ENCODE measurements at regions not wholly inside any gene's neighbourhood (a gene's known extent, or its start where the extent isn't known, plus 50 kb on each side); places are given as distances from the start of the nearest gene placed in this dataset.

DNA sequence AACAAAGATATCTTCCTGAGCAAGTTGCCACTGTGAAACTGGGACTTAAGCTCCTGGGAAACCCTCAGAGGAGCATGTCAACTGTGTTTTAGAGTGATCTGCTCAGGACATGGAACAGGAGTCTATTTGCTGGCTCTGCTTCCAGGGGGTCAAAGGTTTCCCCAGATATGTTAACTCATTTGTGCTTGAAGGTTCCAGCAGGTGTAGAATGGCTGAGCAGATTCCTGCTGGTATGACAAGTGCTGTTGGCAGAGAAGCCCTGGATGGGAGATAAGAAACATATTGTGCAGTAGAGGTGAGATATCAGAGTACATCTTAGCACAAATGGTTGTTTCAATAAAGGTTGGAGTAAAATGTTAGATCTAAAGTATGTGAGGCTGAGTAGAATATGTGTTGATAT, 282.7 kb upstream of the DACH1 start:
- Mint-ChIP-seq H3K9me3 (peaks cover 20% of the 10 kb centered on the region), H3K4me1 (ENCODE audit: low read depth in 2 of 2) (no peaks in the 10 kb centered on the region), H3K4me3 (no peak overlapping the region), H3K27me3 (no peaks in the 10 kb centered on the region), H3K27ac (no peak overlapping the region), H3K36me3 (peaks cover 2% of the 10 kb centered on the region)
- DNase-seq (ENCODE audit: low spot score), result no peak
- ATAC-seq, result no peak

- no peak for ATAC-seq
- H3K27me3 Mint-ChIP-seq, result no peaks in the 10 kb centered on the region
- H3K4me1 Mint-ChIP-seq (ENCODE audit: low read depth in 2 of 2), result no peaks in the 10 kb centered on the region
These were observed 279.8 kb upstream of the DACH1 start for GRCh38 chr13:72146816-72147215.

GRCh38 chr13:72145383-72145782, 278.4 kb upstream of the DACH1 start:
- peaks cover 6% of the 10 kb centered on the region for H3K36me3 Mint-ChIP-seq
- H3K27me3 Mint-ChIP-seq, result no peaks in the 10 kb centered on the region
- DNase-seq (ENCODE audit: low spot score), result no peak
- peaks cover 13% of the 10 kb centered on the region for H3K9me3 Mint-ChIP-seq
- no peak overlapping the region for H3K27ac Mint-ChIP-seq
- no peaks in the 10 kb centered on the region for H3K4me1 Mint-ChIP-seq (ENCODE audit: low read depth in 2 of 2)
- no peak for ATAC-seq
- H3K4me3 Mint-ChIP-seq, result no peak overlapping the region

More at GRCh38 chr13:72146816-72147215, 279.8 kb upstream of the DACH1 start:
- Mint-ChIP-seq H3K9me3 (peaks cover 18% of the 10 kb centered on the region), H3K4me3 (no peak overlapping the region), H3K27ac (no peak overlapping the region), H3K36me3 (peaks cover 6% of the 10 kb centered on the region)
- DNase-seq (ENCODE audit: low spot score), result no peak

DNA sequence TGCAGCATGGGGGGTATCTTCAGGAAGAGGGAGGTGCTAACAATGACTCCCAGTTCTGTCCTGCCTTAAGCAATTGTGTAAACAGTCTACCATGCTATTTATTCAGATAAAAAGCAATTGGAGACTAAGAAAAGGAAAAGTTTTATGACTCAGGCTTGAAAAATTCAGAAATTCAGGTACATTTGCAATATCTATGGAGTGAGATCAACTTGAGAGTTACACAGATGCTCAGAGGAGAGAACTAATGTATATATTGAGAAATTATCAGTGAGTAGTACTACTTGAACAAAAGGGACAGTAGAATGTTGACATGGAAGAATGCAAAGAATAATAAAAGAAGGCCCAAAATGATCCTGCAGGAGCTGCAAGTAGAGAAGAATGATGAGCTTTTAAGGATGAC, 277.6 kb upstream of the DACH1 start:
- ATAC-seq (no peak), DNase-seq (ENCODE audit: low spot score) (no peak)
- Mint-ChIP-seq H3K36me3 (peaks cover 6% of the 10 kb centered on the region), H3K4me1 (ENCODE audit: low read depth in 2 of 2) (no peaks in the 10 kb centered on the region), H3K4me3 (no peak overlapping the region), H3K27ac (no peak overlapping the region), H3K9me3 (peaks cover 13% of the 10 kb centered on the region), H3K27me3 (no peaks in the 10 kb centered on the region)

DNA sequence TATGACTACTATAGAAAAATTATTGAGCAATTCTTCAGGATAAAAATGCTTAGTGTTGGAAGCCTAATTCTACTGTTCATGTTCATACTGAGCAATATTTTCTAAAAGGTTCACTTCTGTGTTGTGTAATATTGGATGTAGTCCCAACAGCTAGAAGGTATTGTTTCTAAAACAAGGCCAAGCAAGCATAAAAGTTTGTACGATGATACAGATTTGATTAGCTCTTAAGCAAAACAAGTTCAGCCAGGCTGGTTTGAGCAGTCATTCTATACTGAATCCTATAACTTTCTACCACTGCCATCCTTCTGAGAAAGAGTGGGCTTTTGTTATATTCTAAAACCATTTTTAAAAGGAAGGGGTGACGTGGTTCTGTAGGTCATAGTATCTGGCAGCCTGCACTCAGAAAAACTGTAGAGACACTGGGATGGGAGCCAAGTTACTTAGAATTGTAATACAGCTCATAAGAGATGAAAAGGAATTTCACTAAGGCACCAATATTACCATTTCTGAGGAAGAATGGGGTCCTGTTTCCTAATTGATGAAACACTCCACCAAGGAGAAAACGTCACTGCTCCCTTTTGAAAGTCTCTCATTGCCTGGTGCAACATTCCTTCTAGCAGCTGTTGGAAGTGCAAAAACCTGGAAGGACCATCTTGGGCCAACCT, 275.0 kb upstream of the DACH1 start:
- no peaks in the 10 kb centered on the region for H3K4me1 Mint-ChIP-seq (ENCODE audit: low read depth in 2 of 2)
- DNase-seq (ENCODE audit: low spot score), result no peak
- no peaks in the 10 kb centered on the region for H3K27me3 Mint-ChIP-seq

GRCh38 chr13:72139192-72139591, 272.2 kb upstream of the DACH1 start:
- H3K4me3 Mint-ChIP-seq, result no peak overlapping the region
- H3K4me1 Mint-ChIP-seq (ENCODE audit: low read depth in 2 of 2), result no peaks in the 10 kb centered on the region
- peaks cover 5% of the 10 kb centered on the region for H3K9me3 Mint-ChIP-seq
- H3K36me3 Mint-ChIP-seq, result no peaks in the 10 kb centered on the region
- DNase-seq (ENCODE audit: low spot score), result no peak
- no peaks in the 10 kb centered on the region for H3K27me3 Mint-ChIP-seq
- no peak for ATAC-seq
- H3K27ac Mint-ChIP-seq, result no peak overlapping the region

More for the DNA sequence above, 275.0 kb upstream of the DACH1 start:
- ATAC-seq, result no peak
- H3K4me3 Mint-ChIP-seq, result no peak overlapping the region
- no peak overlapping the region for H3K27ac Mint-ChIP-seq
- H3K36me3 Mint-ChIP-seq, result peaks cover 6% of the 10 kb centered on the region
- peaks cover 13% of the 10 kb centered on the region for H3K9me3 Mint-ChIP-seq

GRCh38 chr13:72132075-72132474, 265.1 kb upstream of the DACH1 start:
- no peak overlapping the region for H3K27ac Mint-ChIP-seq
- peaks cover 10% of the 10 kb centered on the region for H3K9me3 Mint-ChIP-seq
- H3K27me3 Mint-ChIP-seq, result no peaks in the 10 kb centered on the region
- H3K36me3 Mint-ChIP-seq, result no peaks in the 10 kb centered on the region
- no peak overlapping the region for H3K4me3 Mint-ChIP-seq
- no peaks in the 10 kb centered on the region for H3K4me1 Mint-ChIP-seq (ENCODE audit: low read depth in 2 of 2)
- DNase-seq (ENCODE audit: low spot score) (no peak), ATAC-seq (no peak)

DNA sequence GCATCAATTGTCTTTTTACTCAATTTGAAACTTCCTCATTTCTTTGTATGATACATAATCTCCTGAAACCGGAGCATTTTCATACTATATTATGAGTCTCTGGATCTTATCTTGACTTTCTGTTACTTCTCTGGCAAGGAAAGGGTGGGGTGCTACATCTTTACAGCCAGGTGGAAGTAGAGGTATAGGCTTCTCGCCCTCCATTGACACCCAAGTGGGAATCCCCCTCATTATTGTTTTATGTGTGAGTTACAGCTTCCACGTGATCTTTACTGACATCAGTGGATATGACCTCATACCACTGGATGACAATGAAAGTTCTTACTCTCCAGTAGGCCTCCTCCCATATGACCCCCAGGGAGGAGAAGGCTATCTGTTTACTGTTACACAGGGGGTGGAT, 262.1 kb upstream of the DACH1 start:
- Mint-ChIP-seq H3K4me3 (no peak overlapping the region), H3K27ac (no peak overlapping the region)
- ATAC-seq, result no peak

DNA sequence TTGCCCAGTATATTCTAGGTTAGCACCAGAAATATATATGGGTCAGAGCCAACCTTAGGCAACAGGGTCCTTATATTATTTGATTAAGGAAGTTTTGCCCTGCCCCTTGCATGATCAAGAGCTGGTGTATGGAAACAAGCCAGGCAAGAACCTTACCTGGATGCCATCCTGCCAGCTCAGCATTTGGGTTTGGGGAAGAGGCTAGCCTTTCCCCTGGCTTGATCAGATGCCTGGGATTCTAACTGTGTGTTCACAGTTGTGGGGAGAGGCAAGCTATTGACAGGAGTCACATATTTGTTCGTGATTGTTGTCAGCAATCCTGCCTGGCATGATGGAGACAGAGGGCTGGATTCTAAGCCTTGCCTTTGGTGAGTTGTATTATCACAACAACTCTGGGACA, 260.0 kb upstream of the DACH1 start:
- Mint-ChIP-seq H3K4me3 (no peak overlapping the region), H3K36me3 (no peaks in the 10 kb centered on the region), H3K9me3 (peaks cover 9% of the 10 kb centered on the region), H3K27me3 (no peaks in the 10 kb centered on the region), H3K27ac (no peak overlapping the region), H3K4me1 (ENCODE audit: low read depth in 2 of 2) (no peaks in the 10 kb centered on the region)
- no peak for DNase-seq (ENCODE audit: low spot score)
- ATAC-seq, result no peak

More for the DNA sequence above, 262.1 kb upstream of the DACH1 start:
- H3K36me3 Mint-ChIP-seq, result no peaks in the 10 kb centered on the region
- H3K9me3 Mint-ChIP-seq, result peaks cover 13% of the 10 kb centered on the region
- DNase-seq (ENCODE audit: low spot score), result no peak
- H3K4me1 Mint-ChIP-seq (ENCODE audit: low read depth in 2 of 2), result no peaks in the 10 kb centered on the region
- no peaks in the 10 kb centered on the region for H3K27me3 Mint-ChIP-seq

DNA sequence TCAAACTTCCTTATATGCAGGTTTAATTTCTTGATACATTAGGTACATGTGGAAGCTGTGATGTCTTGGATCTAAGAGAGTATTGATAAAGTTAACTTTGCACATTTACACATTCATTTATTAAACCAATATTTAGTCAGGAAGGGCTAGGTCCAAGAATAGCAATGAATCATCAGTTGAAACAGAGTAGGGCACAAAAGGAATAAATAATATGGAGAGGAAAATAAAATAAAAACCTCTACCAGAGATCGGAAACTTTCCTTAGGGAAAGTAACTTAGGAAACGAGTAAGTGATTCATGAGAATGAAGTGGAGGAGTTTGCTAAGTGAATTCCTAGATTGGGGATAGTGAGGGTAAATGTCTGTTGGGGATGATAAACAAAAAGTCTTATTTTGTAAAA, 259.4 kb upstream of the DACH1 start:
- Mint-ChIP-seq H3K27ac (no peak overlapping the region), H3K36me3 (no peaks in the 10 kb centered on the region), H3K9me3 (peaks cover 8% of the 10 kb centered on the region), H3K4me3 (no peak overlapping the region), H3K27me3 (no peaks in the 10 kb centered on the region), H3K4me1 (ENCODE audit: low read depth in 2 of 2) (no peaks in the 10 kb centered on the region)
- DNase-seq (ENCODE audit: low spot score) (no peak), ATAC-seq (no peak)

DNA sequence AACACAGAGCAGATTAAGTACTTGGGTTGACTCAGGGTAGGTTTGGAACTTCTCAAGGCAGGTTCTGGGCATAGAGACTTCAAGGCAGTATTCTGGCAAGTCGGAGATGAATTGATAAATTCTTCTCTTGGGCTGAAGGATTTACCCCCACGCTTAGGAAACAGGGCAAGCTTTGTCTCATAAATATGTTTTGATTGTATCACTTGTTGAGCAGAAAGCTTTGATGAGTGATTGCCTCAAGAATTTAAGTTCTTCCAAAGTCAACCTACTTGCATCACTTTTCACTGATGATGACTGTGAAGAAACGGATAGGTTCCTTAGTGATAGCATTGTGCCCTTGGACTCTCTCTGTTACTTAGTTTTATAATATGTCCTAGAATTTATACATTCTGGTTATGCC, 258.6 kb upstream of the DACH1 start:
- H3K4me1 Mint-ChIP-seq (ENCODE audit: low read depth in 2 of 2), result no peaks in the 10 kb centered on the region
- no peaks in the 10 kb centered on the region for H3K27me3 Mint-ChIP-seq
- DNase-seq (ENCODE audit: low spot score) (no peak), ATAC-seq (no peak)
- peaks cover 8% of the 10 kb centered on the region for H3K9me3 Mint-ChIP-seq
- H3K27ac Mint-ChIP-seq, result no peak overlapping the region
- H3K36me3 Mint-ChIP-seq, result no peaks in the 10 kb centered on the region
- H3K4me3 Mint-ChIP-seq, result no peak overlapping the region

GRCh38 chr13:72122661-72123255, 255.8 kb upstream of the DACH1 start:
- no peaks in the 10 kb centered on the region for H3K27me3 Mint-ChIP-seq

GRCh38 chr13:72121466-72121865, 254.5 kb upstream of the DACH1 start:
- H3K27me3 Mint-ChIP-seq, result no peaks in the 10 kb centered on the region
- H3K36me3 Mint-ChIP-seq, result no peaks in the 10 kb centered on the region
- H3K27ac Mint-ChIP-seq, result no peak overlapping the region
- ATAC-seq (no peak), DNase-seq (ENCODE audit: low spot score) (no peak)
- no peak overlapping the region for H3K4me3 Mint-ChIP-seq
- H3K4me1 Mint-ChIP-seq (ENCODE audit: low read depth in 2 of 2), result no peaks in the 10 kb centered on the region
- peaks cover 3% of the 10 kb centered on the region for H3K9me3 Mint-ChIP-seq

More at GRCh38 chr13:72122661-72123255, 255.8 kb upstream of the DACH1 start:
- H3K9me3 Mint-ChIP-seq, result peaks cover 4% of the 10 kb centered on the region
- DNase-seq (ENCODE audit: low spot score), result no peak
- no peaks in the 10 kb centered on the region for H3K4me1 Mint-ChIP-seq (ENCODE audit: low read depth in 2 of 2)
- no peak overlapping the region for H3K4me3 Mint-ChIP-seq
- H3K36me3 Mint-ChIP-seq, result no peaks in the 10 kb centered on the region
- no peak overlapping the region for H3K27ac Mint-ChIP-seq
- no peak for ATAC-seq

GRCh38 chr13:72120632-72121031, 253.6 kb upstream of the DACH1 start:
- no peaks in the 10 kb centered on the region for H3K4me1 Mint-ChIP-seq (ENCODE audit: low read depth in 2 of 2)
- no peaks in the 10 kb centered on the region for H3K36me3 Mint-ChIP-seq
- no peak for ATAC-seq
- H3K27ac Mint-ChIP-seq, result no peak overlapping the region
- no peaks in the 10 kb centered on the region for H3K27me3 Mint-ChIP-seq
- H3K4me3 Mint-ChIP-seq, result no peak overlapping the region
- DNase-seq (ENCODE audit: low spot score), result no peak
- H3K9me3 Mint-ChIP-seq, result peaks cover 3% of the 10 kb centered on the region

GRCh38 chr13:72113931-72114330, 246.9 kb upstream of the DACH1 start:
- DNase-seq (ENCODE audit: low spot score) (no peak), ATAC-seq (no peak)
- Mint-ChIP-seq H3K36me3 (no peaks in the 10 kb centered on the region), H3K9me3 (peaks cover 4% of the 10 kb centered on the region), H3K27me3 (no peaks in the 10 kb centered on the region), H3K4me3 (no peak overlapping the region), H3K27ac (no peak overlapping the region), H3K4me1 (ENCODE audit: low read depth in 2 of 2) (no peaks in the 10 kb centered on the region)

Measured in natural killer cell treated with Interleukin-12 subunit alpha and Interleukin-12 subunit beta and Interleukin-15 and Interleukin-18, amount 100 ng/mL, for 72 hours (primary cell).